Ectodermal cell (in vitro differentiated cells): ENCODE measurements at regions not wholly inside any gene's neighbourhood (a gene's known extent, or its start where the extent isn't known, plus 50 kb on each side); places are given as distances from the start of the nearest gene placed in this dataset.

Experiments
- H3K27ac ChIP-seq: 2 replicates; pipeline ENCODE4 v1.7.0; 2013; ENCODE audit warnings: mild to moderate bottlenecking, low read depth, low read length; ENCODE audit not compliant: insufficient read depth, poor library complexity, severe bottlenecking
- H3K27me3 ChIP-seq: 2 replicates; pipeline ENCODE4 v1.7.0; 2013; ENCODE audit warnings: mild to moderate bottlenecking, low read length; ENCODE audit not compliant: insufficient read depth, control insufficient read depth, poor library complexity, severe bottlenecking
- H3K36me3 ChIP-seq: one replicate; pipeline ENCODE4 v1.7.0; 2013; ENCODE audit warnings: low read length; ENCODE audit not compliant: control insufficient read depth, insufficient read depth
- H3K4me1 ChIP-seq: one replicate; pipeline ENCODE4 v1.7.0; 2013; ENCODE audit warnings: low read length; ENCODE audit not compliant: control insufficient read depth, insufficient read depth
- H3K4me3 ChIP-seq: 2 replicates; pipeline ENCODE4 v1.7.0; 2013; ENCODE audit warnings: low read depth, low read length, control low read depth; ENCODE audit not compliant: insufficient read depth
- H3K9me3 ChIP-seq: 2 replicates; pipeline ENCODE4 v1.7.0; 2013; ENCODE audit warnings: mild to moderate bottlenecking, low read length, moderate library complexity; ENCODE audit not compliant: control insufficient read depth
- WGBS, 2 experiments: methylation state at CpG; one replicate each; pipeline ENCODE4 v1.1.7; 2013; ENCODE audit warnings: missing lambda C conversion rate in 2 of 2; 5-methylcytosine and 5-hydroxymethylcytosine counted together

DNA sequence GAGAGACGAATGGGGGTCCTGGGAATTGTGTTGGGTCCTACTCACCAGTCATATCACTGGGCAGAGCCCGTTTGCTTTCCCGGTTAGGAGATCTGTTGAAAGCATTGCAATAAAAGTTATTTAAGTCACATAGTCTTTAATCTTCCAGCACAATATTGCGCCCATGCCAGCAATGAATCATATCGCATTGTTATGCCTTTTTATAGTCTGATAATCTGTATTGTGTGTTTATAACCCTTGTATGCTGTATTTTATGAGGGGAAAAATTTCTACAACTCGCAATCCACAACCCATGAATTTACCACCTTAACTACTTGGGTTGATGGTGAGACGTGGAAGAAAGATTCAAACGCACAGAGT is 211.9 kb upstream of the SMIM21 start:
- no peaks in the 10 kb centered on the region for H3K27me3 ChIP-seq
- no peaks in the 10 kb centered on the region for H3K36me3 ChIP-seq
- WGBS, 2 experiments, result 95 to 100% methylated on average over 6 to 8 of the region's 8 CpGs
- no peak overlapping the region for H3K27ac ChIP-seq
- H3K9me3 ChIP-seq, result no peaks in the 10 kb centered on the region
- H3K4me1 ChIP-seq, result peaks cover 6% of the 10 kb centered on the region
- H3K4me3 ChIP-seq, result no peak overlapping the region

DNA sequence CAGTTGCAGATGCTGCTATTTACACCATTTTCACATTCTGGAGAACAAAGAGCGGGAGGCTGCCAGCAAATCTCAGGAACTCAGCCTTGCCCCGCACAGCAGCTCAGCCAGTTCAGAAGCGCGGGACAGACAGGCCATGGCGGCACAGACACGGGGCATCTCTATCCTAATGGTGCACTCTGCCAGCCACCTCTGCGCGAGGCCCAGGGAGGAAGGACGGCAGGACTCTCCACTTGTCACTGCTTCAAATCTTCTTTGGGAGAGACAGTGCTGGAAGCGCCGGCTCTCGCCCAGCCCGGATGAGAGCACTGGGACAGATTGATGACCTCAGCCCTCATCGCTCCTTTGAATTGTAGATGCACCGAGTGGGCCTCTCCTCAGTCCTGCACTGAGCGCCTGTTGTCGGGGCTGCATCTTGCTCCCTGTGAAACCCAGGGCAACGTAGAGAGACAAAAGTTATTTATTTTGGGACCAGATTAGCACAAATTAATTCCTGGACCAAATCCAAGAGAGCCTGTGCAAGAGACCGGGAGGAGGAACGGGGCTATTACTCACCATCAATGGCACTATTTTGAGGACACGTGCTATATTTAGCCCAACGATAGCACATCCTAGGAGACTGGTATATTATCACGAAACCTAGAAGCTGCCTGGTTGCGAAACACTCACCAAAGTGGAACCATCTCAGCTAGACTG is 211.4 kb upstream of the SMIM21 start:
- Histone ChIP-seq H3K27me3 (no peaks in the 10 kb centered on the region), H3K4me1 (peaks cover 6% of the 10 kb centered on the region), H3K4me3 (no peak overlapping the region), H3K9me3 (no peaks in the 10 kb centered on the region), H3K36me3 (no peaks in the 10 kb centered on the region), H3K27ac (peak overlapping the region; percentile 78)
- 31 to 33% methylated on average over 24 of the region's 24 CpGs for WGBS, 2 experiments

DNA sequence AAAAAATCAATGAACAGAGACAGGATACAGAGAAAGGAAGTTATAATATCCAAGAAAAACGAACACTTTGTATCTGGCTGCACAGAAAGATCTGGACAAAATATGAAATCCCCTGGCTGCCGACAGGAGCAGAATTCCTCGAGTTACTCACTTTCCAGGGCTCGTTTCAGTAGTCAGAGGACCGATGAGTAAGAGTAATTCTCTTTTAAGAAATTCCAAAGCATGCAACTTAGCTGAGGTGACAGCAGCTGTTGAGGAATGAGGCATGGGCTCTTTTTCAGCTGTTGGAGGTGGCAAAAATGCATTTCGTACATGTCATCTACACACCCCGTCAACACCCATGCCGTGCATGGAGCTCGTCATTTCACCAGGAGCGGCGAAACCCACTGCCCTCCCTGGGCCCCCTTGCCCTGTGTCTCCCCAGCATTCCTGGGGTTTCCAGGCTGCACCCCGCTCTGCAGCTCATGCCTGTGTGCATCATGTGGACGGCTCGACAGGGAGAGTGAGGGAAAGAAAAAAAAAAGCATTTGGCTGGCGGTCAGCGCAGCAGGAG is 210.8 kb upstream of the SMIM21 start:
- 44 to 50% methylated on average over 16 of the region's 16 CpGs for WGBS, 2 experiments
- Histone ChIP-seq H3K27ac (peak overlapping the region; percentile 78), H3K4me3 (no peak overlapping the region), H3K27me3 (no peaks in the 10 kb centered on the region), H3K9me3 (no peaks in the 10 kb centered on the region), H3K4me1 (peaks cover 6% of the 10 kb centered on the region), H3K36me3 (no peaks in the 10 kb centered on the region)

DNA sequence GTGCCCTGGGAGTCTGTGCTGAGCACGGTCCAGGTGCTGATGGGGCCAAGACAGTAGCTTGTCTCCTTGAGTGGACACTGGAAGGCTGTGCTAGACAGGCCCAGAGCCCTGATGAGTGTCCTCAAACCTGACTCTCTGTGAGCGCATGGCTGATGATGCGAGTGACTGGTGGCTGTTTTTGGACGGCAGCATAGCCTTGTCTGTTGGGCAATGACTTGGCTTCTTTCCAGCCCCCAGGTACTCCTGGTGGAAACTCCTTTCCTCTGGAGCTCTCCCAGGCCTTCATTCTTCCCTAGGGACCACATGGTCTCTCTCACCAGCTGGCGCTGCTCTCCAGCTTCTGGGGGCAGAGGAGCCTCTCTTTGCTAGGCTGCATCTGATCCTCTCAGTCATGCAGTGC is 207.6 kb upstream of the SMIM21 start:
- Histone ChIP-seq H3K27me3 (no peaks in the 10 kb centered on the region), H3K4me3 (no peak overlapping the region), H3K9me3 (no peaks in the 10 kb centered on the region), H3K27ac (no peak overlapping the region), H3K4me1 (peaks cover 6% of the 10 kb centered on the region), H3K36me3 (no peaks in the 10 kb centered on the region)
- WGBS, 2 experiments, result 96% methylated on average over 5 of the region's 5 CpGs

DNA sequence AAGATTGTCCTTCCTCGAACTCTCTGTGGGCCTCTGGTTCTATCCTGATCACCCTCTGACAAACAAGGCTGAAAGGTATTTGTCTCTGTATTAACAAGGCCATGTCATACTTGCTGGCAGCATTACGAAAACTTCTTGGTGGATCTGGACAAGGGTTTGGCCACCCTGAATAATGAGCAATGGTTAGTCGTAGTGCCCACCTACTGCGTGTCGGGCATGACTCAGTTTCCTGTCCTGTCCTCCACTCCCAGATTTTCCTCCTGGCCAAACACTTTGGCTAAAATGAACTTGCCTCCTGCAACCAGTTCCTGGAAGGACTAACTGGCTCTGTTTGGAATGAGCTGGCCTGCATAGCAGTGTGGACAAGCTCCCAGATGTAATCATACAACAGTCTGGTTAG is 198.5 kb upstream of the SMIM21 start:
- no peak overlapping the region for H3K27ac ChIP-seq
- H3K4me3 ChIP-seq, result no peak overlapping the region
- H3K4me1 ChIP-seq, result no peaks in the 10 kb centered on the region
- H3K36me3 ChIP-seq, result no peaks in the 10 kb centered on the region
- 94 to 98% methylated on average over 5 of the region's 5 CpGs for WGBS, 2 experiments
- no peaks in the 10 kb centered on the region for H3K9me3 ChIP-seq
- H3K27me3 ChIP-seq, result no peaks in the 10 kb centered on the region

DNA sequence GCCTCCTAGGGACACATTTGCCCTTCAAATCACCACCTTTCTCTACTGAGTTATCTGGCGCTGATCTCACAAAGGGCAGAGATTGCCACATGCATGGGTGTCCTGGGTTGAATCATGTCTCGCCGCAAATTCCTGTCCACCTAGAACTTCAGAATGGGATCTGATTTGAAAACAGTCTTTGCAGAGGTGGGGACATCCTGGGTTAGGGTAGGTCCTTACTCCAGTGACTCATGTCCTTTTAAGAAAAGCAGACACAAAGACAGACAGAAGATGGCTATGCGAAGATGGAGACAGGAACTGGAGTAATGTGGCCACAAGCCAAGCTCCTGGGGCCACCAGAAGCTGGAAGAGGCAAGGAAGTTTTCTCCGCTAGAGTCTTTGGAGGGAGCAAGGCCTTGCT is 197.4 kb upstream of the SMIM21 start:
- no peaks in the 10 kb centered on the region for H3K9me3 ChIP-seq
- H3K4me1 ChIP-seq, result no peaks in the 10 kb centered on the region
- H3K27ac ChIP-seq, result no peak overlapping the region
- H3K36me3 ChIP-seq, result no peaks in the 10 kb centered on the region
- H3K4me3 ChIP-seq, result no peak overlapping the region
- 95 to 97% methylated on average over 5 of the region's 5 CpGs for WGBS, 2 experiments
- H3K27me3 ChIP-seq, result no peaks in the 10 kb centered on the region

DNA sequence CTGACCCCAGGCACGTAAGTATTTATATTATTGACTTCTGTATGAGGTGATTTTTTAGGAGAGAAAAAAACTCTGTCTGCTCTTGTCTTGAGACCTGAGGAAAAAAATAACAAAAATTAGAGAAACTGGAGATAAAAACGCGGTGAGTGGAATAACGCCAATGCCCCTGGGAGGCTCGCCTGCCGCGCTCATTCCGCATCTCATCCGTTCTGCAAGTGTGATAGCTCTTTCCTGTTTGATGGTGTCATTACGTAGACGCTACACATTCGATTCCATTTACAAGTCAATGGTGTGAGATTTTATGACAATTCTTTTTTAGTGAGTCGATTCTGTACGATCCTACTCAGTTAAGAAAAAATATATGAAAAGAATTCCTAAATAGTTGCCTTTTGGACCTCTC is 194.3 kb upstream of the SMIM21 start:
- Histone ChIP-seq H3K27me3 (no peaks in the 10 kb centered on the region), H3K36me3 (no peaks in the 10 kb centered on the region), H3K9me3 (no peaks in the 10 kb centered on the region), H3K4me3 (no peak overlapping the region), H3K4me1 (no peaks in the 10 kb centered on the region), H3K27ac (no peak overlapping the region)
- 95 to 96% methylated on average over 14 of the region's 14 CpGs for WGBS, 2 experiments

DNA sequence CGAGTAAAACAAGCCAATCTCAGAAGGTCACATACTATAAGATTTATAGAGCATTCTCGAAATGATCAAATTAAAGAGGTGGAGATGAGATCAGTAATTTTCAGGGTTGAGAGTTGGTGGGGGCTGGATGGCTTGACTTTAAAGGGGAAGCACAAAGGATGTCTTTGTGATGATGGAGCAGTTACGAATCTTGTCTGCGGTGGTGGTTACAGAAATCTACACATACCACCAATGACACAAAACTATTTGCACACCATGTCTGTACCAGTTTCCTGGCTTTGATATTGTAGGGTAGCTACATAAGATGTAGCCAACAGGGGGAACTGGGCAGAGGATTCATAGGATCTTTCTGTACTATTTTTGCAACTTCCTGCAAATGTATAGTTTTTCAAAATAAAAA is 190.6 kb upstream of the SMIM21 start:
- 92 to 99% methylated on average over 2 to 4 of the region's 4 CpGs for WGBS, 2 experiments
- H3K9me3 ChIP-seq, result no peaks in the 10 kb centered on the region
- no peak overlapping the region for H3K4me3 ChIP-seq
- no peaks in the 10 kb centered on the region for H3K36me3 ChIP-seq
- H3K27me3 ChIP-seq, result no peaks in the 10 kb centered on the region
- no peak overlapping the region for H3K27ac ChIP-seq
- no peaks in the 10 kb centered on the region for H3K4me1 ChIP-seq

DNA sequence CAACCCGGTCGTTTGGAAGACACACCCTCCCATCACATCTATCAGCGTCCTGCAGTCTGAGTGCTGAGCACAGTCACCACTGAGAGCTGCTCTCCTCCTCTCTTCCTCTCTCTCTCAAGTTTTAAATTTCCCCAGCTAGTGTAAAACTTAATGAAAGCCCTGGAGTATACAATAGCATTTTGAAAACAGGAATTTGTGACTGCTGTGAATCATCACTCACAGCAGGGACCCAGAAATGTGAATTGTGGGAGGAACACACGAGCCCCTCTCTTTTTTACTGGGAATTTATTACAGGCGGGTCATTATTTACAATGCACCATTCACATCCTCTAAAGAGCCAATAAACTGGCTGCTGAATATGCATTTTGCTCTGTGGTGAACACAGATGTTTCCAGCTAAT is 185.0 kb upstream of the SMIM21 start:
- H3K9me3 ChIP-seq, result no peaks in the 10 kb centered on the region
- no peak overlapping the region for H3K4me3 ChIP-seq
- no peaks in the 10 kb centered on the region for H3K4me1 ChIP-seq
- H3K36me3 ChIP-seq, result no peaks in the 10 kb centered on the region
- no peaks in the 10 kb centered on the region for H3K27me3 ChIP-seq
- WGBS, 2 experiments, result 39 to 44% methylated on average over 5 of the region's 5 CpGs
- no peak overlapping the region for H3K27ac ChIP-seq

DNA sequence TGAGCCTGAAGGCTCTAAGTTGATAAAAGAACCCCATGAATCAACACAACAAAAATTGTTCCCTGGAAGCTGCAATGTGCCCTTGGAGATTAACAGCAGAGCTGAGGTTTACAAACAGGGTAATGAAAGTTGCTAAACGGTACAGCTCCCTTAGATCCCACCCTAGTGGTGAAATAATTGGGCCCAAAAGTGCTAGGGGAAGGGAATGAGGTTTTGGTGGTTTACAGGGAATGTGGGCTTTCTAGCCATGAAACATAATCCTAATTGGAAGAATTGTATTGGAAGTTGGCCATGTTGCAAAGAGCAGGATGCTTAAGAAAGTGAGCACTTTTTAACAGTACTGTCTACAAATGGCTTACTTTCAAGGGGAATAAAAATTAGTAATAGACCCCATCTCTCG is 180.2 kb upstream of the SMIM21 start:
- H3K36me3 ChIP-seq, result no peaks in the 10 kb centered on the region
- WGBS, 2 experiments, result 88 to 91% methylated on average over 2 of the region's 2 CpGs
- no peaks in the 10 kb centered on the region for H3K27me3 ChIP-seq
- H3K27ac ChIP-seq, result no peak overlapping the region
- H3K4me1 ChIP-seq, result no peaks in the 10 kb centered on the region
- no peak overlapping the region for H3K4me3 ChIP-seq
- H3K9me3 ChIP-seq, result no peaks in the 10 kb centered on the region
